Large intestine (tissue), 3 donors: ENCODE measurements at regions not wholly inside any gene's neighbourhood (a gene's known extent, or its start where the extent isn't known, plus 50 kb on each side); places are given as distances from the start of the nearest gene placed in this dataset.

Experiments
- DNase-seq, 2 donors: peaks; one replicate each; pipeline versions ENCODE4 v3.0.0 to v3.0.0-alpha.2; 2013
- H3K27ac ChIP-seq: one replicate; pipeline ENCODE4 v1.5.1; 2013; ENCODE audit warnings: low read length
- H3K27me3 ChIP-seq: 2 replicates; pipeline ENCODE4 v1.6.1; 2013; ENCODE audit warnings: low read length; ENCODE audit not compliant: control insufficient read depth, insufficient read depth
- H3K36me3 ChIP-seq: 2 replicates; pipeline ENCODE4 v1.6.1; 2013; ENCODE audit warnings: low read length; ENCODE audit not compliant: control insufficient read depth, insufficient read depth
- H3K4me1 ChIP-seq: one replicate; pipeline ENCODE4 v1.6.1; 2013; ENCODE audit warnings: low read length; ENCODE audit not compliant: control insufficient read depth, insufficient read depth
- H3K4me3 ChIP-seq: one replicate; pipeline ENCODE4 v1.5.1; 2013; ENCODE audit warnings: low read length
- H3K9me3 ChIP-seq: one replicate; pipeline ENCODE4 v1.6.1; 2013; ENCODE audit warnings: mild to moderate bottlenecking, low read depth, low read length, moderate library complexity; ENCODE audit not compliant: control insufficient read depth
- WGBS: methylation state at CpG from one replicate; pipeline ENCODE4 v1.1.5; 2013; ENCODE audit warnings: low lambda C conversion rate; ENCODE audit not compliant: insufficient coverage; 5-methylcytosine and 5-hydroxymethylcytosine counted together

DNA sequence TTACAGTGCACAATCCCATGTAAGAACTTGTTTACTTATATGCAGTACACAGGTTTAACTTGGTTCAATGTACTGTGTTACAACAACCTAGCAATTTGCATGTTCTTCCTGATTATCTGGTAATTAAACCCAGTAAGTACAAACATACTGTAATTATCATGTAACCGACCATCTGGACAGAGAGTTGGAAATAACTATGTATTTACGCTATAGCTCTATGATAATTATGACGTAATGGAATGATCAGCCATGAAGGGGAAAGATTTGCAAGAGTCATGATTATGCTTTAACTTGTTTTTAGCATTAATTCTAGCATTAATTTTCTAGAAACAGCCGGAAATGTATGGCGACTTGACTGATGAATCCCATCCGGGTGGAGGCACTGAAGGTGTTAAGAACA lies 74.8 kb upstream of the SALL1 start:
- peaks cover 25% of the 10 kb centered on the region for H3K27me3 ChIP-seq
- no peak overlapping the region for H3K27ac ChIP-seq
- no peaks in the 10 kb centered on the region for H3K4me1 ChIP-seq
- WGBS: no CpG with 5 or more reads among the region's 6 CpGs
- no peaks in the 10 kb centered on the region for H3K9me3 ChIP-seq
- DNase-seq: no peak
- H3K36me3 ChIP-seq: no peaks in the 10 kb centered on the region
- H3K4me3 ChIP-seq: no peak overlapping the region

- Histone ChIP-seq H3K36me3 (no peaks in the 10 kb centered on the region), H3K9me3 (no peaks in the 10 kb centered on the region), H3K27me3 (peaks cover 21% of the 10 kb centered on the region), H3K4me3 (no peak overlapping the region), H3K27ac (no peak overlapping the region), H3K4me1 (no peaks in the 10 kb centered on the region)
- no peak for DNase-seq
- WGBS: no CpG with 5 or more reads among the region's 2 CpGs
These were observed 73.2 kb upstream of the SALL1 start for GRCh38 chr16:51224317-51224716.

DNA sequence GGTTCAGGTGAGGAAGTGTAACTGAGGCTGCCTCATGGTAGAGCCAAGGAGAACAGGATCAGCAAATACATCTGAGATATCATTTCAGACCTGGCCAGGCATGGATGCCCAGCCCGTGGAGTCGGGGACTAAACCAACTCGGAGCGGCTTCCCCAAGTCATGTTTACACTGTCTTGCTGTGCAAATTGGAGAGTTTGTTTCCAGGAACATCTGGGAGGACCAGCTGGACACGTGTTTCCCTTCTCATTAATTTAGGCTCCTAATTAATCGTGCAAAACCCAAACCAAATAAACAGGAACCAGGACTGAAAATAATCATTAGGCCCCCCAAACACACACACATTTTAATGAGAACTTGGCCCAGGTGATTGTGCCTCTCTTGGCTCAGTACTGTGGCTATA lies 70.9 kb upstream of the SALL1 start:
- no peak overlapping the region for H3K4me3 ChIP-seq
- H3K4me1 ChIP-seq: no peaks in the 10 kb centered on the region
- H3K27me3 ChIP-seq: peaks cover 13% of the 10 kb centered on the region
- H3K9me3 ChIP-seq: no peaks in the 10 kb centered on the region
- no peak for DNase-seq
- whole genome bisulfite sequencing: no CpG with 5 or more reads among the region's 6 CpGs
- no peaks in the 10 kb centered on the region for H3K36me3 ChIP-seq
- no peak overlapping the region for H3K27ac ChIP-seq

DNA sequence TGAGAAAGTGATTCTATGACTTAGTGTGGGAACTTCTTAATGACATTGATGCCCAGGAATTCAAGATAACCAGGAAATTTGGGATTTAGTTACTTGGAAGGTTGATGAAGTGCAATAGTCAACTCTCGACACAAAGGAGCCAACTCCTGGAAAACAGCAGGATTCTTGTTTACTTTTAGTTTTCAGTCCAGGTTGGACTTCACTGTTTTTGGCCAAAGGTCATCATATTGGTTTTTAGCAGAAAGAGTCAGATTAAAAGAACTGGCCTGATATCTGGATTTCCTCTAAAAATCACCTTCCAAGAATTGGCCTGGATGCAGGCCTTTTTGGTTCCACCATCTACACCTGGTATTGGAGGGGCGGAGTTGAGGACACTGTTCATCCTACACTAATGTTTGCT lies 60.1 kb upstream of the SALL1 start:
- 17% methylated on average over 1 of the region's 2 CpGs for WGBS
- Histone ChIP-seq H3K36me3 (no peaks in the 10 kb centered on the region), H3K4me3 (no peak overlapping the region)

DNA sequence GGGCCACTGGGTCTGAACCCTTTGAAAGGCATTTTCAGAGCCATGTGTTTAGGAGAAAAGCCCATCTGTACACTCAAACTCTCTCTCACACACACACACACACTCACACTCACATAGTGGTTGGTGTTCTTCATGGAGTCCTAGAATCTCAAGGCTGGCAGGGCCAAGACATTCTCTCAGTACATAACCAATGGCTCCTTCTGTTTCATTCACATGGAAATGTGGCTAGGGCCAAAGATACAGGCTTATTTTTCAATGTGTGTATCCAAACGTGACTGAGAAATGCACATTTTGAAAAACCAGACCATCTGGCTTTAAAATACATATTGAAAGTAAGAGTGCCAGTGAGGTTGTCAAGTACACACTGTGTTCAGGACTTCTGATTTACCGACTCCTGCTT lies 59.0 kb upstream of the SALL1 start:
- Histone ChIP-seq H3K4me3 (no peak overlapping the region), H3K36me3 (no peaks in the 10 kb centered on the region), H3K27ac (no peak overlapping the region), H3K27me3 (peaks cover 2% of the 10 kb centered on the region), H3K9me3 (no peaks in the 10 kb centered on the region), H3K4me1 (no peaks in the 10 kb centered on the region)
- no peak for DNase-seq
- WGBS: 100% methylated on average over 1 of the region's 2 CpGs

More for the DNA sequence above, 60.1 kb upstream of the SALL1 start:
- Histone ChIP-seq H3K27ac (no peak overlapping the region), H3K27me3 (peaks cover 2% of the 10 kb centered on the region), H3K4me1 (no peaks in the 10 kb centered on the region), H3K9me3 (no peaks in the 10 kb centered on the region)
- DNase-seq: no peak

DNA sequence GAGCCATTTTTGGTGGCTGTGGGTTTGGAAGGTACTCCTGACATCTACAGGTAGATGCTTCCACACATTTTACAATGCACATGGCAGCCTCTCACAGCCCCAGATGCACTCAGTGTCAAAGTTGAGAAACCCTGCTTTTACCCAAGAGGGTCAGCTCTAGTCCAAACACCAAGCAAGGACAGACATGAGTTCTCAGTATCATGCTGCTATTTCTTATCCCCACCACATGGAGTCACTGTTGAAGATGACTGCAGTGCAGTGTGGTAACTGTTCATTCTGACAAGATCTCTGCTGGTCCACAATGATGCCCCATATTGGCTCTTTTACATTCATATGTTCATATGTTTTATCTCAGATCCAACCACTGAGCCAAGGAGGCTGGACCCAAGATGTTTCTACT lies 50.5 kb upstream of the SALL1 start:
- Histone ChIP-seq H3K36me3 (no peaks in the 10 kb centered on the region), H3K4me1 (no peaks in the 10 kb centered on the region), H3K27ac (no peak overlapping the region), H3K4me3 (no peak overlapping the region), H3K27me3 (peaks cover 4% of the 10 kb centered on the region), H3K9me3 (no peaks in the 10 kb centered on the region)
- DNase-seq: no peak
